ENCODE measurements at regions not wholly inside any gene's neighbourhood (a gene's known extent, or its start where the extent isn't known, plus 50 kb on each side); places are given as distances from the start of the nearest gene placed in this dataset.

- no peak for DNase-seq
- ChIA-PET POLR2A (no interaction called here), CTCF (no interaction called here)
- H3K9me3 ChIP-seq = no peaks in the 10 kb centered on the region
- intact Hi-C loops (cut with micrococcal nuclease; ENCODE audit: unreplicated experiment) = no loop called here
- no peaks in the 10 kb centered on the region for H3K4me1 ChIP-seq
- H3K4me3 ChIP-seq (ENCODE audit: low read depth, low read length) = no peak overlapping the region
- no peak overlapping the region for H3K27ac Mint-ChIP-seq (ENCODE audit: unreplicated experiment)
- no peaks in the 10 kb centered on the region for H3K27me3 ChIP-seq (replicated peaks; ENCODE audit: control insufficient read depth, insufficient read depth, low read length)
- BruUV-seq (replicated peaks) = no TSS peak
- H3K4me3 Mint-ChIP-seq (ENCODE audit: unreplicated experiment) = no peak overlapping the region
- H3K36me3 Mint-ChIP-seq (ENCODE audit: insufficient read depth, unreplicated experiment) = no peaks in the 10 kb centered on the region
- no peaks in the 10 kb centered on the region for H3K4me1 Mint-ChIP-seq (ENCODE audit: low read depth, unreplicated experiment)
- H3K9me3 Mint-ChIP-seq (ENCODE audit: unreplicated experiment) = no peaks in the 10 kb centered on the region
- H3K27me3 Mint-ChIP-seq (ENCODE audit: insufficient read depth, unreplicated experiment) = peaks cover 3% of the 10 kb centered on the region
- no peaks in the 10 kb centered on the region for H3K36me3 ChIP-seq (ENCODE audit: control insufficient read depth, insufficient read depth, low read length)
- no peak for TF ChIP-seq CTCF (IDR thresholded peaks at IDR 0.05; ENCODE audit: insufficient read depth in 1 of 2, low read depth in 1 of 2, low read length in 1 of 2, severe bottlenecking in 1 of 2, unreplicated experiment in 1 of 2)
These were observed 285.9 kb downstream of the EIPR1 start for GRCh38 chr2:3091696-3092095.

- no peaks in the 10 kb centered on the region for H3K9me3 Mint-ChIP-seq (ENCODE audit: unreplicated experiment)
- H3K4me3 ChIP-seq (ENCODE audit: low read depth, low read length) = no peak overlapping the region
- H3K27me3 Mint-ChIP-seq (ENCODE audit: insufficient read depth, unreplicated experiment) = peaks cover 31% of the 10 kb centered on the region
- no peak overlapping the region for H3K27ac Mint-ChIP-seq (ENCODE audit: unreplicated experiment)
- no peaks in the 10 kb centered on the region for H3K27me3 ChIP-seq (replicated peaks; ENCODE audit: control insufficient read depth, insufficient read depth, low read length)
- intact Hi-C loops (cut with micrococcal nuclease; ENCODE audit: unreplicated experiment) = no loop called here
- H3K36me3 Mint-ChIP-seq (ENCODE audit: insufficient read depth, unreplicated experiment) = no peaks in the 10 kb centered on the region
- H3K4me1 Mint-ChIP-seq (ENCODE audit: low read depth, unreplicated experiment) = no peaks in the 10 kb centered on the region
- H3K9me3 ChIP-seq = no peaks in the 10 kb centered on the region
- no peak overlapping the region for H3K4me3 Mint-ChIP-seq (ENCODE audit: unreplicated experiment)
- TF ChIP-seq CTCF (IDR thresholded peaks at IDR 0.05; ENCODE audit: insufficient read depth in 1 of 2, low read depth in 1 of 2, low read length in 1 of 2, severe bottlenecking in 1 of 2, unreplicated experiment in 1 of 2) = no peak
- BruUV-seq (replicated peaks) = no TSS peak
- H3K36me3 ChIP-seq (ENCODE audit: control insufficient read depth, insufficient read depth, low read length) = no peaks in the 10 kb centered on the region
- CTCF ChIA-PET = no interaction called here
- POLR2A ChIA-PET = no interaction called here
- no peaks in the 10 kb centered on the region for H3K4me1 ChIP-seq
- no peak for DNase-seq
These were observed 294.9 kb downstream of the EIPR1 start for GRCh38 chr2:3082705-3083104.

- H3K27me3 ChIP-seq (replicated peaks; ENCODE audit: control insufficient read depth, insufficient read depth, low read length) = no peaks in the 10 kb centered on the region
- Mint-ChIP-seq H3K36me3 (ENCODE audit: insufficient read depth, unreplicated experiment) (no peaks in the 10 kb centered on the region), H3K27me3 (ENCODE audit: insufficient read depth, unreplicated experiment) (peaks cover 33% of the 10 kb centered on the region), H3K4me3 (ENCODE audit: unreplicated experiment) (no peak overlapping the region), H3K4me1 (ENCODE audit: low read depth, unreplicated experiment) (no peaks in the 10 kb centered on the region), H3K9me3 (ENCODE audit: unreplicated experiment) (no peaks in the 10 kb centered on the region), H3K27ac (ENCODE audit: unreplicated experiment) (no peak overlapping the region)
- intact Hi-C loops (cut with micrococcal nuclease; ENCODE audit: unreplicated experiment) = loop anchor here (2.0 kb wide), 1 partner anchor 223 kb away; no protein-coding TSS in a partner anchor
- no peak for TF ChIP-seq CTCF (IDR thresholded peaks at IDR 0.05; ENCODE audit: insufficient read depth in 1 of 2, low read depth in 1 of 2, low read length in 1 of 2, severe bottlenecking in 1 of 2, unreplicated experiment in 1 of 2)
- ChIA-PET CTCF (no interaction called here), POLR2A (no interaction called here)
- no TSS peak for BruUV-seq (replicated peaks)
- H3K9me3 ChIP-seq = no peaks in the 10 kb centered on the region
- DNase-seq = no peak
- H3K4me1 ChIP-seq = no peaks in the 10 kb centered on the region
- no peak overlapping the region for H3K4me3 ChIP-seq (ENCODE audit: low read depth, low read length)
- H3K36me3 ChIP-seq (ENCODE audit: control insufficient read depth, insufficient read depth, low read length) = no peaks in the 10 kb centered on the region
These were observed 297.4 kb downstream of the EIPR1 start for GRCh38 chr2:3079959-3080948.

All from Caco-2 (cell line).